ENCODE measurements at regions not wholly inside any gene's neighbourhood (a gene's known extent, or its start where the extent isn't known, plus 50 kb on each side); places are given as distances from the start of the nearest gene placed in this dataset.

- Histone ChIP-seq H3K27ac (ENCODE audit: low read depth in 1 of 2, low read length in 2 of 2) (no peak overlapping the region), H3K36me3 (ENCODE audit: insufficient read depth, low read length) (no peaks in the 10 kb centered on the region), H3K4me3 (ENCODE audit: low read length) (no peak overlapping the region), H3K27me3 (ENCODE audit: control insufficient read depth in 1 of 2, insufficient read depth in 2 of 2, low read length in 2 of 2) (no peaks in the 10 kb centered on the region), H3K4me1 (ENCODE audit: insufficient read depth, low read length) (no peaks in the 10 kb centered on the region), H3K9me3 (ENCODE audit: control insufficient read depth in 1 of 2, insufficient read depth in 1 of 2, low read length in 2 of 2) (no peaks in the 10 kb centered on the region)
- no peak for DNase-seq
- Mint-ChIP-seq H3K9me3 (peaks cover 8% of the 10 kb centered on the region), H3K27ac (no peak overlapping the region), H3K27me3 (no peaks in the 10 kb centered on the region), H3K4me3 (no peak overlapping the region), H3K36me3 (ENCODE audit: low read depth) (no peaks in the 10 kb centered on the region), H3K4me1 (ENCODE audit: low read depth) (no peaks in the 10 kb centered on the region)
- POLR2A ChIA-PET: no interaction called here
- CTCF ChIA-PET: no interaction called here
- no peak for ATAC-seq (ENCODE audit: poor library complexity)
- no peak for TF ChIP-seq CTCF (IDR thresholded peaks at IDR 0.05)
- intact Hi-C loops (cut with DNase I, micrococcal nuclease): no loop called here
Observed at GRCh38 chr1:80909172-80909784, 891.5 kb upstream of the ADGRL2 start.

- Mint-ChIP-seq H3K27me3 (no peaks in the 10 kb centered on the region), H3K36me3 (ENCODE audit: low read depth) (no peaks in the 10 kb centered on the region), H3K27ac (no peak overlapping the region), H3K9me3 (peaks cover 2% of the 10 kb centered on the region), H3K4me1 (ENCODE audit: low read depth) (no peaks in the 10 kb centered on the region), H3K4me3 (no peak overlapping the region)
- ATAC-seq (ENCODE audit: poor library complexity) (no peak), DNase-seq (no peak)
- peaks cover 0 to 3% of the 10 kb centered on the region in 2 experiments for H3K9me3 ChIP-seq (ENCODE audit: control insufficient read depth in 1 of 2, insufficient read depth in 1 of 2, low read length in 2 of 2)
- H3K27ac ChIP-seq (ENCODE audit: low read depth in 1 of 2, low read length in 2 of 2): no peak overlapping the region
- ChIA-PET CTCF (no interaction called here), POLR2A (no interaction called here)
- H3K27me3 ChIP-seq (ENCODE audit: control insufficient read depth in 1 of 2, insufficient read depth in 2 of 2, low read length in 2 of 2): no peaks in the 10 kb centered on the region
- H3K4me1 ChIP-seq (ENCODE audit: insufficient read depth, low read length): no peaks in the 10 kb centered on the region
- H3K36me3 ChIP-seq (ENCODE audit: insufficient read depth, low read length): no peaks in the 10 kb centered on the region
- intact Hi-C loops (cut with DNase I, micrococcal nuclease): no loop called here
- H3K4me3 ChIP-seq (ENCODE audit: low read length): no peak overlapping the region
- no peak for TF ChIP-seq CTCF (IDR thresholded peaks at IDR 0.05)
Observed at GRCh38 chr1:80896781-80897356, 903.9 kb upstream of the ADGRL2 start.

- no peak for ATAC-seq (ENCODE audit: poor library complexity)
- Histone ChIP-seq H3K9me3 (ENCODE audit: control insufficient read depth in 1 of 2, insufficient read depth in 1 of 2, low read length in 2 of 2) (peaks cover 0 to 4% of the 10 kb centered on the region in 2 experiments), H3K36me3 (ENCODE audit: insufficient read depth, low read length) (no peaks in the 10 kb centered on the region), H3K4me1 (ENCODE audit: insufficient read depth, low read length) (no peaks in the 10 kb centered on the region), H3K27ac (ENCODE audit: low read depth in 1 of 2, low read length in 2 of 2) (no peak overlapping the region), H3K4me3 (ENCODE audit: low read length) (no peak overlapping the region), H3K27me3 (ENCODE audit: control insufficient read depth in 1 of 2, insufficient read depth in 2 of 2, low read length in 2 of 2) (no peaks in the 10 kb centered on the region)
- no peaks in the 10 kb centered on the region for H3K27me3 Mint-ChIP-seq
- peaks cover 2% of the 10 kb centered on the region for H3K9me3 Mint-ChIP-seq
- ChIA-PET CTCF (no interaction called here), POLR2A (no interaction called here)
- H3K27ac Mint-ChIP-seq: no peak overlapping the region
- intact Hi-C loops (cut with DNase I, micrococcal nuclease): no loop called here
- H3K4me3 Mint-ChIP-seq: no peak overlapping the region
- DNase-seq: no peak
- TF ChIP-seq CTCF (IDR thresholded peaks at IDR 0.05): no peak
- H3K4me1 Mint-ChIP-seq (ENCODE audit: low read depth): no peaks in the 10 kb centered on the region
- no peaks in the 10 kb centered on the region for H3K36me3 Mint-ChIP-seq (ENCODE audit: low read depth)
Observed at GRCh38 chr1:80894921-80895320, 905.8 kb upstream of the ADGRL2 start.
